Gastrocnemius medialis (tissue), 4 donors: ENCODE measurements at regions not wholly inside any gene's neighbourhood (a gene's known extent, or its start where the extent isn't known, plus 50 kb on each side); places are given as distances from the start of the nearest gene placed in this dataset.

Experiments
- ATAC-seq, 2 donors: fragments of 150-250 bp; one replicate each; pipeline ENCODE4 v1.9.1; 2016
- DNase-seq, 2 donors: peaks; one replicate each; pipeline ENCODE4 v3.0.0-alpha.2; 2019
- H3K27ac ChIP-seq, 4 donors: fragments of 200-600 bp; sonication (generic); 1 replicate in 1 of 4; 2 replicates in 3 of 4; pipeline ENCODE4 v1.5.1; 2016 to 2018; ENCODE audit warnings: mild to moderate bottlenecking in 2 of 4, moderate library complexity in 1 of 4
- H3K27me3 ChIP-seq, 3 donors: fragments of 200-600 bp; sonication (generic) in 2 of 3; 1 replicate in 1 of 3; 2 replicates in 2 of 3; pipeline versions ENCODE4 v1.5.1 to v1.6.0; 2016 to 2019; ENCODE audit warnings: mild to moderate bottlenecking in 1 of 3, moderate library complexity in 1 of 3
- H3K36me3 ChIP-seq, 2 donors: fragments of 200-600 bp; sonication (generic) in 1 of 2; one replicate each; pipeline ENCODE4 v1.5.1; 2017 to 2018
- H3K4me1 ChIP-seq, 2 donors: fragments of 200-600 bp; sonication (generic) in 1 of 2; one replicate each; pipeline ENCODE4 v1.5.1; 2016 to 2017; ENCODE audit warnings: mild to moderate bottlenecking in 2 of 2
- H3K4me3 ChIP-seq, 4 donors: fragments of 200-600 bp; sonication (generic) in 3 of 4; 1 replicate in 1 of 4; 2 replicates in 3 of 4; pipeline ENCODE4 v1.5.1; 2016 to 2019; ENCODE audit warnings: mild to moderate bottlenecking in 2 of 4
- H3K9me3 ChIP-seq, 3 donors: fragments of 200-600 bp; sonication (generic) in 2 of 3; 1 replicate in 1 of 3; 2 replicates in 2 of 3; pipeline ENCODE4 v1.5.1; 2016 to 2019
- CTCF ChIP-seq, 5 experiments: fragments of 450-650 bp in 3 of 5; fragments of 200-600 bp in 2 of 5; sonication (generic) in 2 of 5; IDR thresholded peaks in 4 of 5; conservative IDR thresholded peaks in 1 of 5; 1 replicate in 4 of 5; 2 replicates in 1 of 5; pipeline ENCODE4 v1.5.1; 2016 to 2019; ENCODE audit warnings: antibody characterized with exemption in 5 of 5, mild to moderate bottlenecking in 3 of 5, moderate library complexity in 3 of 5
- POLR2A ChIP-seq, 2 donors: fragments of 450-650 bp; IDR thresholded peaks; one replicate each; pipeline ENCODE4 v1.6.1; 2017; ENCODE audit warnings: antibody characterized with exemption in 2 of 2, mild to moderate bottlenecking in 2 of 2, moderate library complexity in 2 of 2
- in situ Hi-C, 4 donors: fragments of 200-750 bp; cut with MboI; loops; one replicate each; pipeline versions ENCODE4 v1.15.0 to v1.8.0; 2017; ENCODE audit warnings: low sequenced_read_pairs in 4 of 4
- intact Hi-C: fragments of 100-400 bp; cut with DNase I; formaldehyde crosslinking; loops from one replicate; pipeline ENCODE4 v1.15.1; 2023; ENCODE audit warnings: low total_unique reads

GRCh38 chr17:73901249-73901648, 257.0 kb upstream of the SDK2 start:
- in situ Hi-C loops, result no loop called here
- H3K27me3 ChIP-seq, result peaks cover 29 to 55% (median 37%) of the 10 kb centered on the region in 3 donors
- no peaks in the 10 kb centered on the region for H3K36me3 ChIP-seq
- no peak for ATAC-seq
- intact Hi-C loops, result no loop called here
- TF ChIP-seq POLR2A (IDR thresholded peaks at IDR 0.05) (no peak), CTCF (IDR thresholded peaks at IDR 0.05 in 4 of 5, conservative IDR thresholded peaks at IDR 0.05 in 1 of 5) (no peak)
- peaks cover 0 to 5% of the 10 kb centered on the region in 2 donors for H3K4me1 ChIP-seq
- H3K9me3 ChIP-seq, result no peaks in the 10 kb centered on the region
- no peak for DNase-seq
- H3K4me3 ChIP-seq, result no peak overlapping the region
- no peak overlapping the region for H3K27ac ChIP-seq

- no peak for DNase-seq
- intact Hi-C loops (no loop called here), in situ Hi-C loops (no loop called here)
- Histone ChIP-seq H3K4me1 (peaks cover 0 to 5% of the 10 kb centered on the region in 2 donors), H3K27me3 (peaks cover 29 to 59% (median 40%) of the 10 kb centered on the region in 3 donors), H3K4me3 (peak overlapping the region in 2 of 4 donors; percentile 23 to 25), H3K36me3 (no peaks in the 10 kb centered on the region), H3K27ac (no peak overlapping the region), H3K9me3 (no peaks in the 10 kb centered on the region)
- ATAC-seq, result no peak
- TF ChIP-seq POLR2A (IDR thresholded peaks at IDR 0.05) (no peak), CTCF (IDR thresholded peaks at IDR 0.05 in 4 of 5, conservative IDR thresholded peaks at IDR 0.05 in 1 of 5) (no peak)
Measured at GRCh38 chr17:73901661-73902415, 257.6 kb upstream of the SDK2 start.

GRCh38 chr17:73902416-73903181, 258.4 kb upstream of the SDK2 start:
- in situ Hi-C loops (no loop called here), intact Hi-C loops (no loop called here)
- TF ChIP-seq CTCF (IDR thresholded peaks at IDR 0.05 in 4 of 5, conservative IDR thresholded peaks at IDR 0.05 in 1 of 5) (no peak), POLR2A (IDR thresholded peaks at IDR 0.05) (no peak)
- no peak for DNase-seq
- ATAC-seq, result no peak
- H3K9me3 ChIP-seq, result no peaks in the 10 kb centered on the region
- H3K27ac ChIP-seq, result no peak overlapping the region
- H3K27me3 ChIP-seq, result peaks cover 29 to 59% (median 40%) of the 10 kb centered on the region in 3 donors
- H3K4me3 ChIP-seq, result peak overlapping the region in 1 of 4 donors; percentile 23
- H3K36me3 ChIP-seq, result no peaks in the 10 kb centered on the region
- peaks cover 0 to 5% of the 10 kb centered on the region in 2 donors for H3K4me1 ChIP-seq

GRCh38 chr17:73906896-73907870, 262.9 kb upstream of the SDK2 start:
- H3K4me3 ChIP-seq, result no peak overlapping the region
- intact Hi-C loops (no loop called here), in situ Hi-C loops (no loop called here)
- peaks cover 9 to 26% (median 11%) of the 10 kb centered on the region in 3 donors for H3K27me3 ChIP-seq
- DNase-seq (no peak), ATAC-seq (no peak)
- no peaks in the 10 kb centered on the region for H3K4me1 ChIP-seq
- H3K9me3 ChIP-seq, result no peaks in the 10 kb centered on the region
- no peak overlapping the region for H3K27ac ChIP-seq
- H3K36me3 ChIP-seq, result no peaks in the 10 kb centered on the region
- TF ChIP-seq CTCF (IDR thresholded peaks at IDR 0.05 in 4 of 5, conservative IDR thresholded peaks at IDR 0.05 in 1 of 5) (no peak), POLR2A (IDR thresholded peaks at IDR 0.05) (no peak)
